Chondrocyte (in vitro differentiated cells): ENCODE measurements at regions not wholly inside any gene's neighbourhood (a gene's known extent, or its start where the extent isn't known, plus 50 kb on each side); places are given as distances from the start of the nearest gene placed in this dataset.
"Not testable (repeated sequence)": the region's sequence is repeated elsewhere in the genome, so short reads cannot be mapped to it uniquely, and the experiment has no call there.

Experiments used
- DNase-seq: peaks from one replicate; pipeline ENCODE4 v3.0.0; 2021; ENCODE audit warnings: mixed read lengths, low spot score
- H3K27ac Mint-ChIP-seq: one replicate; pipeline ENCODE4 v1.8.0; 2021; ENCODE audit warnings: mild to moderate bottlenecking, moderate library complexity, mixed read lengths; ENCODE audit not compliant: unreplicated experiment
- H3K27me3 Mint-ChIP-seq: 2 replicates; pipeline ENCODE4 v1.8.0; 2021; ENCODE audit warnings: low read depth, mixed read lengths
- H3K36me3 Mint-ChIP-seq: 2 replicates; pipeline ENCODE4 v1.8.0; 2021; ENCODE audit warnings: low read depth, mixed read lengths
- H3K4me1 Mint-ChIP-seq: 2 replicates; pipeline ENCODE4 v1.8.0; 2021; ENCODE audit warnings: low read depth, mild to moderate bottlenecking, mixed read lengths
- H3K4me3 Mint-ChIP-seq: one replicate; pipeline ENCODE4 v1.8.0; 2021; ENCODE audit warnings: mild to moderate bottlenecking, moderate library complexity, mixed read lengths; ENCODE audit not compliant: unreplicated experiment
- H3K9me3 Mint-ChIP-seq: 2 replicates; pipeline ENCODE4 v1.8.0; 2021; ENCODE audit warnings: low read depth, mixed read lengths
- CTCF ChIP-seq: fragments of 200-600 bp; sonication (generic); IDR thresholded peaks from 2 replicates; pipeline ENCODE4 v1.5.0; 2021; ENCODE audit warnings: antibody characterized with exemption, mild to moderate bottlenecking, moderate library complexity

- no peaks in the 10 kb centered on the region for H3K36me3 Mint-ChIP-seq
- no peak for DNase-seq
- no peak overlapping the region for H3K27ac Mint-ChIP-seq
- H3K4me1 Mint-ChIP-seq = no peaks in the 10 kb centered on the region
- peaks cover 15% of the 10 kb centered on the region for H3K27me3 Mint-ChIP-seq
- H3K4me3 Mint-ChIP-seq = no peak overlapping the region
- no peak for TF ChIP-seq CTCF
- H3K9me3 Mint-ChIP-seq = peaks cover 5% of the 10 kb centered on the region
Observed at GRCh38 chr15:87702270-87702669, 554.3 kb downstream of the NTRK3 start.

GRCh38 chr15:87698467-87698866 is 558.1 kb downstream of the NTRK3 start:
- peaks cover 22% of the 10 kb centered on the region for H3K9me3 Mint-ChIP-seq
- DNase-seq, H3K27me3 Mint-ChIP-seq, H3K4me3 Mint-ChIP-seq, H3K27ac Mint-ChIP-seq, H3K4me1 Mint-ChIP-seq, H3K36me3 Mint-ChIP-seq: not testable (repeated sequence)

GRCh38 chr15:87689716-87690115 is 566.8 kb downstream of the NTRK3 start:
- Mint-ChIP-seq H3K4me1 (no peaks in the 10 kb centered on the region), H3K27me3 (peaks cover 6% of the 10 kb centered on the region), H3K4me3 (no peak overlapping the region), H3K9me3 (peaks cover 24% of the 10 kb centered on the region), H3K36me3 (no peaks in the 10 kb centered on the region), H3K27ac (no peak overlapping the region)
- no peak for TF ChIP-seq CTCF
- DNase-seq = no peak

GRCh38 chr15:87687523-87687870 is 569.0 kb downstream of the NTRK3 start:
- DNase-seq = no peak
- H3K4me3 Mint-ChIP-seq = no peak overlapping the region

GRCh38 chr15:87686841-87687522 is 569.6 kb downstream of the NTRK3 start:
- no peak for TF ChIP-seq CTCF
- no peak for DNase-seq
- no peaks in the 10 kb centered on the region for H3K4me1 Mint-ChIP-seq

More at GRCh38 chr15:87687523-87687870, 569.0 kb downstream of the NTRK3 start:
- TF ChIP-seq CTCF = no peak
- no peaks in the 10 kb centered on the region for H3K36me3 Mint-ChIP-seq
- peaks cover 10% of the 10 kb centered on the region for H3K9me3 Mint-ChIP-seq
- H3K4me1 Mint-ChIP-seq = no peaks in the 10 kb centered on the region
- H3K27ac Mint-ChIP-seq = no peak overlapping the region
- peaks cover 8% of the 10 kb centered on the region for H3K27me3 Mint-ChIP-seq

GRCh38 chr15:87686339-87686738 is 570.2 kb downstream of the NTRK3 start:
- Mint-ChIP-seq H3K27me3 (peaks cover 8% of the 10 kb centered on the region), H3K9me3 (peaks cover 5% of the 10 kb centered on the region), H3K4me3 (no peak overlapping the region), H3K27ac (no peak overlapping the region), H3K36me3 (no peaks in the 10 kb centered on the region), H3K4me1 (no peaks in the 10 kb centered on the region)
- no peak for TF ChIP-seq CTCF
- DNase-seq = no peak

More at GRCh38 chr15:87686841-87687522, 569.6 kb downstream of the NTRK3 start:
- H3K27me3 Mint-ChIP-seq = peaks cover 8% of the 10 kb centered on the region
- H3K4me3 Mint-ChIP-seq = no peak overlapping the region
- H3K36me3 Mint-ChIP-seq = no peaks in the 10 kb centered on the region
- H3K27ac Mint-ChIP-seq = no peak overlapping the region
- H3K9me3 Mint-ChIP-seq = peaks cover 7% of the 10 kb centered on the region
